ENCODE measurements at regions not wholly inside any gene's neighbourhood (a gene's known extent, or its start where the extent isn't known, plus 50 kb on each side); places are given as distances from the start of the nearest gene placed in this dataset.

DNA sequence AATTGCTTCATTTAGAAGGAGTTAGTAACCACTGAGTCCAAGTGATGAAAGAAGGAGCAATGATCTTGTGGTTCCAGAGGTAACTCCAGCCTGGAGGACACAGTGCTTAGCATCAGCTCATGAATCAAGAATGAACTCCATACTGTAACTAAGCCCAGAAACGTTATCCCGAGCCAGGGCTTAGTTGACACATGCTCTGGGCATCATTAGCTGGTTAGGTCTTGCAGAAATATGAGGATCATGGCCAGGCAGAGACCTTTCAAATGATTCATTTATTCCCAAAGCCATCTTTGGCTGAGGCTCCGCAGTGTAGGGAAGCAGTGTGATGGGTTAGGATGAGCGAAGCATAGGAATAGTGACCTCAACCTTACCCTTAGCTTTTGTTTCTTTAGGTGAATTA lies 277.4 kb downstream of the FAM76B start:
- no peak for DNase-seq (ENCODE audit: low spot score)
- H3K4me1 ChIP-seq (ENCODE audit: insufficient read depth, low read length, poor library complexity, severe bottlenecking): peaks cover 2% of the 10 kb centered on the region
- ChIA-PET CTCF (no interaction called here), POLR2A (ENCODE audit: low non-redundant PET) (no interaction called here)
- peaks cover 20% of the 10 kb centered on the region for H3K27me3 ChIP-seq (replicated peaks; ENCODE audit: insufficient read depth, low read depth, low read length, poor library complexity)
- BruUV-seq (replicated peaks): no TSS peak
- no peak overlapping the region for H3K4me3 ChIP-seq (ENCODE audit: low read depth, low read length, poor library complexity, severe bottlenecking)
- H3K9me3 ChIP-seq (ENCODE audit: low read depth, low read length, poor library complexity, severe bottlenecking): no peaks in the 10 kb centered on the region
- no peaks in the 10 kb centered on the region for H3K36me3 ChIP-seq (ENCODE audit: insufficient read depth, low read length, poor library complexity, severe bottlenecking)
- H3K27ac ChIP-seq (ENCODE audit: low read depth, low read length, poor library complexity, severe bottlenecking): no peak overlapping the region
- intact Hi-C loops (cut with micrococcal nuclease; ENCODE audit: unreplicated experiment): no loop called here
- no peak for TF ChIP-seq EZH2 (IDR thresholded peaks at IDR 0.05; ENCODE audit: borderline replicate concordance, low read depth, low read length, poor library complexity, severe bottlenecking)
- TF ChIP-seq, protein P1, sequence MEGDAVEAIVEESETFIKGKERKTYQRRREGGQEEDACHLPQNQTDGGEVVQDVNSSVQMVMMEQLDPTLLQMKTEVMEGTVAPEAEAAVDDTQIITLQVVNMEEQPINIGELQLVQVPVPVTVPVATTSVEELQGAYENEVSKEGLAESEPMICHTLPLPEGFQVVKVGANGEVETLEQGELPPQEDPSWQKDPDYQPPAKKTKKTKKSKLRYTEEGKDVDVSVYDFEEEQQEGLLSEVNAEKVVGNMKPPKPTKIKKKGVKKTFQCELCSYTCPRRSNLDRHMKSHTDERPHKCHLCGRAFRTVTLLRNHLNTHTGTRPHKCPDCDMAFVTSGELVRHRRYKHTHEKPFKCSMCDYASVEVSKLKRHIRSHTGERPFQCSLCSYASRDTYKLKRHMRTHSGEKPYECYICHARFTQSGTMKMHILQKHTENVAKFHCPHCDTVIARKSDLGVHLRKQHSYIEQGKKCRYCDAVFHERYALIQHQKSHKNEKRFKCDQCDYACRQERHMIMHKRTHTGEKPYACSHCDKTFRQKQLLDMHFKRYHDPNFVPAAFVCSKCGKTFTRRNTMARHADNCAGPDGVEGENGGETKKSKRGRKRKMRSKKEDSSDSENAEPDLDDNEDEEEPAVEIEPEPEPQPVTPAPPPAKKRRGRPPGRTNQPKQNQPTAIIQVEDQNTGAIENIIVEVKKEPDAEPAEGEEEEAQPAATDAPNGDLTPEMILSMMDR (conservative IDR thresholded peaks at IDR 0.05; ENCODE audit: low read depth, low read length): no peak

DNA sequence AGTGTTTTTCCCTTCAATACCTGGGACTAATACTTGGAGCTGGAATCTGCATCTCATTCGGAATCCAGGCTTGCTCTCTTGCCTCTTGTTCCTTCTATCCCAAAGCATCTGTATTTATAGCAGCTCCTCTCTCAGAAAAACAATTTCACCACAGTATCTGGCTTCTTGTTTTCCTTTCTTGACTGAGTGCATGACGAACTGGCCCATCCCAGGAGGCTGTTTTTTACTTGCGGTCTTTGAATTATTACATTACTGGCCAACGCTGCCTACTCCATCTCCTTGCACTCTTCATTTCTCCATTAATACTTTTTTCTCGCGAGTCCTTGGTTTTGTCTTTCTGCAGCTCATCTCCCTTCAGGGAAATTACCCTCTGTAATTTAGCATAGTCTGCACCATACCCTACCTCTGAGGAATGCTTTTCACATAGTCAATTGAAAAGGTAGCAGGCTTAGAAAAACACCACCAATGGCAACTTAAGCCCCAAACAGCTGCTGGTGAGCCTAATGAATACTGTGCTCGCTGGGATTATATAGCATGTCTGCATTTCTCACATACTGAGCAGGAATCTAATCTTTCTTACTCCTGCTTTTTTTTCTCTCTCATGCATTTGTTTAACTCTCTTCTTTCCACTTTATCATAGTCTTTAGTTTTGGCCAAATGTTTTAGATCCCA lies 277.4 kb upstream of the SESN3 start:
- POLR2A ChIA-PET (ENCODE audit: low non-redundant PET): no interaction called here
- no TSS peak for BruUV-seq (replicated peaks)
- H3K27me3 ChIP-seq (replicated peaks; ENCODE audit: insufficient read depth, low read depth, low read length, poor library complexity): peaks cover 6% of the 10 kb centered on the region
- no peaks in the 10 kb centered on the region for H3K9me3 ChIP-seq (ENCODE audit: low read depth, low read length, poor library complexity, severe bottlenecking)
- no peak for DNase-seq (ENCODE audit: low spot score)
- H3K4me3 ChIP-seq (ENCODE audit: low read depth, low read length, poor library complexity, severe bottlenecking): no peak overlapping the region
- H3K27ac ChIP-seq (ENCODE audit: low read depth, low read length, poor library complexity, severe bottlenecking): no peak overlapping the region
- CTCF ChIA-PET: no interaction called here
- intact Hi-C loops (cut with micrococcal nuclease; ENCODE audit: unreplicated experiment): no loop called here
- no peaks in the 10 kb centered on the region for H3K4me1 ChIP-seq (ENCODE audit: insufficient read depth, low read length, poor library complexity, severe bottlenecking)
- no peaks in the 10 kb centered on the region for H3K36me3 ChIP-seq (ENCODE audit: insufficient read depth, low read length, poor library complexity, severe bottlenecking)
- TF ChIP-seq, protein P1 (conservative IDR thresholded peaks at IDR 0.05; ENCODE audit: low read depth, low read length): no peak
- TF ChIP-seq EZH2 (IDR thresholded peaks at IDR 0.05; ENCODE audit: borderline replicate concordance, low read depth, low read length, poor library complexity, severe bottlenecking): no peak

DNA sequence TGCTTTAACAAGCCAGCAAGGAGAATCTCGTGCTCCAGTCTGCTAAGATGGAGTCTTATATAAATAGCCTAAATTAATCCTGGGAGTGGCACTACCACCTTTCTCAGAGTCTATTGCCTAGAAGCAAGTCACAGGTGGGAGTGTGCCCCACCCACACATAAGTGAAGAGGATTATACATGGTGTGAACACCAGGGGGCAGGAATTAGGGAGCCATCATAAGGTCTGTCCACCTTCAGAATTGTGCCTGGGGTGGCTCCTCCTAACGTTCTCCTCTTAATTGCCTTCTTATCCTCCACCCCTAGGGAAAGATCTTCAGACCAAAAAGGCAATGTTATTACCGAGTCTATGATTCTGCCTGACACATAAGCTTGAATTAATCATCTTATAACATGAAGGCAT lies 276.8 kb upstream of the SESN3 start:
- TF ChIP-seq, protein P1 (conservative IDR thresholded peaks at IDR 0.05; ENCODE audit: low read depth, low read length): peak; percentile 21; the same call in 1 of the 2 replicates
- TF ChIP-seq EZH2 (IDR thresholded peaks at IDR 0.05; ENCODE audit: borderline replicate concordance, low read depth, low read length, poor library complexity, severe bottlenecking): no peak
- intact Hi-C loops (cut with micrococcal nuclease; ENCODE audit: unreplicated experiment): no loop called here
- H3K36me3 ChIP-seq (ENCODE audit: insufficient read depth, low read length, poor library complexity, severe bottlenecking): no peaks in the 10 kb centered on the region
- no peak for DNase-seq (ENCODE audit: low spot score)
- no peak overlapping the region for H3K4me3 ChIP-seq (ENCODE audit: low read depth, low read length, poor library complexity, severe bottlenecking)
- BruUV-seq (replicated peaks): no TSS peak
- CTCF ChIA-PET: no interaction called here
- H3K9me3 ChIP-seq (ENCODE audit: low read depth, low read length, poor library complexity, severe bottlenecking): no peaks in the 10 kb centered on the region
- H3K27ac ChIP-seq (ENCODE audit: low read depth, low read length, poor library complexity, severe bottlenecking): no peak overlapping the region
- POLR2A ChIA-PET (ENCODE audit: low non-redundant PET): no interaction called here
- H3K27me3 ChIP-seq (replicated peaks; ENCODE audit: insufficient read depth, low read depth, low read length, poor library complexity): peaks cover 6% of the 10 kb centered on the region
- H3K4me1 ChIP-seq (ENCODE audit: insufficient read depth, low read length, poor library complexity, severe bottlenecking): no peaks in the 10 kb centered on the region

Measured in A673 (cell line).